GM21526 (cell line): ENCODE measurements at regions not wholly inside any gene's neighbourhood (a gene's known extent, or its start where the extent isn't known, plus 50 kb on each side); places are given as distances from the start of the nearest gene placed in this dataset.
"Not testable (repeated sequence)": the region's sequence is repeated elsewhere in the genome, so short reads cannot be mapped to it uniquely, and the experiment has no call there.

Source experiments
- ATAC-seq: cut with Tn5 transposase; IDR thresholded peaks from one replicate; pipeline ENCODE4 v1.9.1; 2021; ENCODE audit warnings: moderate library complexity; ENCODE audit not compliant: unreplicated experiment, low FRiP score

DNA sequence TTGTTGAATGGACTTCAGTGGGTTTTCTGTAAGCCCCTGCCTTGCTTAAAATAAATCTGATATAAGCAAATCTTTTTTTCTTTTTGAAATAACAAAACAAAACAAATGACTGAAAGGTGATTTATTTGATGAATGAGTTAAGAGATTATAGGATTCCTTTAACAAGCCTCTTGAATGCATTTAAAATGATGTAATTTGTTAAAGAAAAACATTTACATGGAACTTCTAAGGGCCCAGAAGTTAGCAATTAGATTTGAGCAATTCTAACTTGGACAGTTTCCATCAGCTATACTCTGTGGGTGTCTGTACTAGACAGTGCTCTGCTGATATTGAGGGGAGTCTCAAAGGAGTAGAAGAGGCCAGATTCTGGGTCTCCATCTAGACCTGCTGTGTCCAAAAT, 143.5 kb upstream of the RAG2 start:
- no peak for ATAC-seq

DNA sequence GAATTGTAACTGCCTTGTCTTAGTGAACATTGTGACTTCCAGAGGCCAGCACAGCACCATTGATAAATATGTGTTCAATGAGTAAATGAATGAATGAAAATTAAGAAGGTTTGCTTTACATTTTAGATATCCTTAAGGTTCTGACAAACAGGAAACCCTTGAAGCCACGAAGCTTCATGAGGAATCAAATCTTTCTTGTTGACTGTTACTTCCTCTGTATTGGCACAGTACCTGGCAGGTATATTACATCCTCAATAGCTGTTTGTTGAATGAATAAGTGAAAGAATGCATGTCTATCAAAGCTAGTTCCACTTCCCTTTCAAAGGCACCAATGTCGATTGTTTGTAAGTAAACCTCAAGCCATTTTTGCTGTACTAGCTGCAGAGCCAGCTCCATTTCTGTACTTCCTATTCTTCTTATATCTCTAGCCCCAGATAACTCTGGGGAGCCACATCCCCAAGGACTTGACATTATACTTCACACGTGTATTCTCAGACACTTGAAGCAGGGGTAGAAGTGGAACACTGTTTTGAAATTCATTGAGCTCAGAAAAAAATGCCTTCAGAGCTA, 140.3 kb upstream of the RAG2 start:
- ATAC-seq: peak; percentile 36

DNA sequence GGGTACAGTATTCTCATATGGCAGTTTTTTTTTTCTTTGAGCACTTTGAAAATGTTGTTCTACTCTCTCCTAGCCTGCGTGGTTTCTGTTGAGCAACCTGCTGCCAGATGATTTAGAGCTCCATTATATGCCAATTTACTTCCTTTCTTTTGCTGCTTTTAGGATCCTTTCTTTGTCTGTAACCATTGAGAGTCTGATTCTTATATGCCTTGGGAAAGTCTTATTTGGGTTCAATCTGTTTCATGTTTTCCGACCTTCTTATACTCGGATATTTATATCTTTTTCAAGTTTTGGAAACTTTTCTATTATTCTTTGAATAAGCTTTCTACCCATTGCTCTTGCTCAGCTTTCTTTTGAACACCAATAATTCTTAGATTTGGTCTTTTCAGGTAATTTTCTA, 138.1 kb upstream of the RAG2 start:
- ATAC-seq: no peak

- not testable (repeated sequence) for ATAC-seq
Observed at GRCh38 chr11:36733721-36734120, 135.7 kb upstream of the RAG2 start.

DNA sequence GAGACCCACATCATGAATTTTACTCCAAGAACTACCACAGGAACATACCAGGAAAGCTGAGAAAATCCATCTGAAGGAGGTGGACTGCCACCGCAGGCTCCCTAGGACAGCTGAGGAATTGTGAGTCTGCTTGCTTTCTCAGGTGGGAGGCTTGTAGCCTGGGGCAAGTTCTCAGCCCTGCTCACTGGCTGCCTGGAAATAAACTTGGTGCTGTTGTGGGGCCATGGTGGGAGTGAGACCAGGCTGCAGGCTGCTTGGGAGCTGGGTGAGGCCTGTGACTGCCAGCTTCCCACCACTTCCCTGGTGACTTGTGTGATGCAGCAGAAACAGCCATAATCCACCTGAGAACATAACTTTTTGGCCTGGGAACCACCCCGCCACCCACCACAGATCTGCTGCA, 132.7 kb upstream of the RAG2 start:
- ATAC-seq: no peak

GRCh38 chr11:36729825-36730224, 131.8 kb upstream of the RAG2 start:
- ATAC-seq: no peak

- no peak for ATAC-seq
Observed at GRCh38 chr11:36726420-36726819, 128.4 kb upstream of the RAG2 start.

DNA sequence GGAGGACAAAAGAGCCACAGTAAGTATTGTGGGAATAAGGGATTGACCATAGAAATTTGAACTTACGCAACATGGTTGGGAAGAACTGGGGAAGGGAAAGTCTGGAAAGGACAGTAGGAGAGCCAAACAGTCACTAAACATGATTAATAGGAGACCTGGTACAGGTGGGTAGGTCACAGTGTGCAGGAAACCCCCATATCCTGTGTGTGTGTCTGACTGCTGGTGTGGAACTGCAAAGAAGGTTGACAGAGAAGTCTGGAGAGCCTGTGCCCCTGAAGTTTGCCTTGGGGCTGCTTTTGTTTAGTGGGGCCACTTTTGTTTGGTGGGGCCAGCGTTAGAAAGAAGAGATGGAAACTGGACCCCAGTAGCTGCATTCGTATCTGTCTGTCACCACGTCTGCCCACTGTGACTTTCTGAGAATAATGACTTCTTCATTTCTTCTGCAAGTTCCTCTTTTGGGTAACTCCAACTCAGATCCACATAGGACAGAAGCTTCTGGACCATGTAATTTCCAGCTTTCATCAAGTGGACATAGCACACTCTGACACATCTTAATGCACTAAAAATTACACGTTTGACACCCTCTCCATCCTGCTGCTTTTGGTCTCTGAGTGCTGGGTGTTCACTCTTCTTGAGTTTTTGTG, 126.8 kb upstream of the RAG2 start:
- ATAC-seq: peak; percentile 80

DNA sequence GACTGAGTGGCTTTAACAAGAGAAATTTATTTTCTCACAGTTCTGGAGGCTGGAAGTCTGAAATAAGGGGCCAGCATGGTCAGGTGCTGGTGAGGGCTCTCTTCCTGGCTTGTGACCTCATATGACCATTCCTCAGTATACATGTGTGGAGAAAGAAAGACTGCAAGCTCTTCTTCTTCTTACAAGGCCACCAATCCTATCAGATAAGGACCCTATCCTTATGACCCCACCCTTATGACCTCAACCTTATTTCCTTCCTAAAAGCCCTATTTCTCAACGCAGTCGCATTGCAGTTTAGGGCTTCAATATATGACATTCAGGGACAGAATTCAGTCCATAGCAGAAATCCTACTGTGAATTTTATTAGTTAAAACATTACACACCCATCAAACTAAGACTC, 124.4 kb upstream of the RAG2 start:
- ATAC-seq: no peak

- no peak for ATAC-seq
Observed at GRCh38 chr11:36719358-36720107, 121.5 kb upstream of the RAG2 start.

GRCh38 chr11:36718451-36718850, 120.4 kb upstream of the RAG2 start:
- ATAC-seq: no peak

DNA sequence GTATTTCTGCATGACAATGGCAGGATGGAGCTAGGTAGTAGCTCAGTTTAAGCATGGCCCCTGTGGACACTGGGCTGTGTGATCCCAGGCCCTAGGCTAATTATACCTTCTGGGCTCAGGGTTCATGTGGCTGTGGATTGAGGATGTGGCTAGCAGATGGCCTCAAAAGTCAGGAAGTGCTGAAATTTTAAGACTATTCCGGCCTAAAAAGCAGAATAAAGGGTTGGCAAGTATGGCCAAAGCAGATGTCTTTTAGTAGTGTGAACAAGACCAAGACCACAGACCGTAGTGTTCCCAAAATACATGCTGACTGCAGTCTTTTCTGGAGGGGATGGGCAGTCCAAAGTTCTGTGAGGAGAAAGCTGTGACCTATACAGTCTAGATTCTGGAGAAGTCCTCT, 115.7 kb upstream of the RAG2 start:
- no peak for ATAC-seq

DNA sequence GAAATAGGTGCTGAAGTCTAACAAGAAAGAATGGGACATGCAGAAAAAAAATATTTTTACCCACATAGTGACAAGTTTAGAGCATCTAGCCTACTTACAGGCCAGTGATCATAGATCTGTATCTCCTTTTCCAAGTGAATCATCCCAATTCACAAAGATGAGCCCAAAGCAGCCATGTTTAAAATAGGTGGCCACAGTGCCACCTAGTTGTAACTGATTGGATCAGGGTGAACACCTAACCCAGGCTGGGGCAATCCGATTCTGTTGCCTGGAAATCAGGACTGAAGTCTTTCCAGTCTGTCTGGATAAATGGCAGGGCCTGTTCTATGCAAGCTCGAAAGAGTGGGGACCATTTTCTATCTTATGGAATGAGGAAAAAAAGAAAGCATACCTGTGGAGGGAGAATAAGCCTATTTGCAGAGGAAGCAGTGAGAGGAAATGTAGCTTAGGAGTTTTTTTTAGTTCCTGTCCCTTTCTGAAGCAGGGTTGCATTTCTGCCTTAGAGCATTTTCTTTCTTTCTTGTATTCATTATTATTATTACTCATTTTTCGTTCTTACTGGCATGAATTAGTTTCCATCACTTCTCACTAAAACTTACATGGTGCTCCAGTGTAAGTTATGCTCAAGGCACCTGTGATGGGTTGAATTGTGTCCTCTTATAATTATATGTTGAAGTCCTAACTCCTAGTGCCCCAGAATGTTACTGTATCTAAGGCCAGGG, 113.2 kb upstream of the RAG2 start:
- ATAC-seq: no peak
